ENCODE measurements at regions not wholly inside any gene's neighbourhood (a gene's known extent, or its start where the extent isn't known, plus 50 kb on each side); places are given as distances from the start of the nearest gene placed in this dataset.

- no peak overlapping the region for H3K27ac Mint-ChIP-seq
- Histone ChIP-seq H2BK12ac (ENCODE audit: insufficient read length, low read depth, low read length) (no peak overlapping the region), H3K9me3 (ENCODE audit: control insufficient read depth, low read depth, low read length) (no peaks in the 10 kb centered on the region), H2AFZ (ENCODE audit: low read length) (no peak overlapping the region), H3K56ac (ENCODE audit: insufficient read length, low read depth, low read length) (no peak overlapping the region), H4K20me1 (ENCODE audit: control insufficient read depth, insufficient read depth, insufficient read length) (no peaks in the 10 kb centered on the region), H3K79me2 (ENCODE audit: insufficient read depth, low read length) (no peaks in the 10 kb centered on the region), H3K9ac (ENCODE audit: extremely low read depth, insufficient read length, low read length) (no peak overlapping the region), H3K23me2 (ENCODE audit: insufficient read length, low read depth, low read length, poor library complexity, severe bottlenecking) (no peaks in the 10 kb centered on the region), H3K4me2 (ENCODE audit: insufficient read depth, insufficient read length, low read length) (no peak overlapping the region), H3K23ac (ENCODE audit: insufficient read length, low read depth, low read length) (no peak overlapping the region), H2AK5ac (ENCODE audit: insufficient read length, low read length) (no peak overlapping the region), H2BK15ac (ENCODE audit: low read depth, low read length) (no peak overlapping the region), H3K18ac (ENCODE audit: insufficient read length, low read depth, low read length) (no peak overlapping the region), H4K5ac (ENCODE audit: insufficient read length, low read depth, low read length) (no peak overlapping the region), H2BK120ac (ENCODE audit: low read depth, low read length, poor library complexity, severe bottlenecking) (no peak overlapping the region), H3K4ac (ENCODE audit: low read depth, low read length) (no peak overlapping the region), H3K27ac (ENCODE audit: insufficient read length, low read depth, low read length) (no peak overlapping the region), H2BK5ac (ENCODE audit: insufficient read length, low read length) (no peak overlapping the region), H3K4me1 (ENCODE audit: insufficient read depth, low read length) (no peaks in the 10 kb centered on the region), H3K27me3 (ENCODE audit: insufficient read depth, low read length) (no peaks in the 10 kb centered on the region), H3K14ac (ENCODE audit: insufficient read depth, low read length) (no peak overlapping the region), H4K8ac (replicated peaks; ENCODE audit: insufficient read length, low read depth, low read length) (no peak overlapping the region), H3T11ph (ENCODE audit: low read length) (no peak overlapping the region), H4K91ac (ENCODE audit: insufficient read length, low read depth, low read length) (no peak overlapping the region), H3K79me1 (ENCODE audit: insufficient read depth, low read depth, low read length, poor library complexity, severe bottlenecking) (no peaks in the 10 kb centered on the region), H2BK20ac (ENCODE audit: low read depth, low read length, poor library complexity, severe bottlenecking) (no peak overlapping the region)
- TF ChIP-seq CTCF (conservative IDR thresholded peaks at IDR 0.05), result peak; percentile 57
- no peak overlapping the region for H3K4me3 Mint-ChIP-seq
- H3K4me1 Mint-ChIP-seq, result no peaks in the 10 kb centered on the region
- H3K36me3 Mint-ChIP-seq (ENCODE audit: insufficient read depth in 1 of 3, low read depth in 3 of 3), result no peaks in the 10 kb centered on the region
- no CpG with 5 or more reads among the region's 2 CpGs for WGBS (ENCODE audit: extremely low coverage, insufficient read length, low lambda C conversion rate)
- no peak for DNase-seq
- H3K9me3 Mint-ChIP-seq, result no peaks in the 10 kb centered on the region
- no peaks in the 10 kb centered on the region for H3K27me3 Mint-ChIP-seq (ENCODE audit: low read depth)
These were observed 989.4 kb downstream of the CCSER2 start for GRCh38 chr10:85317827-85318226.

Measured in H9 (cell line).